ENCODE measurements at regions not wholly inside any gene's neighbourhood (a gene's known extent, or its start where the extent isn't known, plus 50 kb on each side); places are given as distances from the start of the nearest gene placed in this dataset.

- TF ChIP-seq CTCF (IDR thresholded peaks at IDR 0.05) (no peak), POLR2A (IDR thresholded peaks at IDR 0.05) (peak in 1 of 2 donors; percentile 64)
- Histone ChIP-seq H3K27ac (peak overlapping the region; percentile 65 to 100 (median 97)), H3K36me3 (replicated peaks in 1 of 2) (peaks cover 0 to 18% of the 10 kb centered on the region in 2 donors), H3K4me1 (replicated peaks in 1 of 2) (peaks cover 78 to 97% of the 10 kb centered on the region in 2 donors), H3K9me3 (replicated peaks in 1 of 3) (no peaks in the 10 kb centered on the region), H3K4me3 (peak overlapping the region in 1 of 4 donors; percentile 42), H3K27me3 (no peaks in the 10 kb centered on the region)
- peak in 6 of 7 donors; percentile 84 to 90 (median 88) for DNase-seq
- WGBS, 4 donors = 32 to 40% (median 34%) methylated on average over 21 to 35 of the region's 35 CpGs
- intact Hi-C loops (cut with DNase I) = no loop called here
These were observed 65.1 kb upstream of the PPARA start for GRCh38 chr22:46084943-46085827.

DNA sequence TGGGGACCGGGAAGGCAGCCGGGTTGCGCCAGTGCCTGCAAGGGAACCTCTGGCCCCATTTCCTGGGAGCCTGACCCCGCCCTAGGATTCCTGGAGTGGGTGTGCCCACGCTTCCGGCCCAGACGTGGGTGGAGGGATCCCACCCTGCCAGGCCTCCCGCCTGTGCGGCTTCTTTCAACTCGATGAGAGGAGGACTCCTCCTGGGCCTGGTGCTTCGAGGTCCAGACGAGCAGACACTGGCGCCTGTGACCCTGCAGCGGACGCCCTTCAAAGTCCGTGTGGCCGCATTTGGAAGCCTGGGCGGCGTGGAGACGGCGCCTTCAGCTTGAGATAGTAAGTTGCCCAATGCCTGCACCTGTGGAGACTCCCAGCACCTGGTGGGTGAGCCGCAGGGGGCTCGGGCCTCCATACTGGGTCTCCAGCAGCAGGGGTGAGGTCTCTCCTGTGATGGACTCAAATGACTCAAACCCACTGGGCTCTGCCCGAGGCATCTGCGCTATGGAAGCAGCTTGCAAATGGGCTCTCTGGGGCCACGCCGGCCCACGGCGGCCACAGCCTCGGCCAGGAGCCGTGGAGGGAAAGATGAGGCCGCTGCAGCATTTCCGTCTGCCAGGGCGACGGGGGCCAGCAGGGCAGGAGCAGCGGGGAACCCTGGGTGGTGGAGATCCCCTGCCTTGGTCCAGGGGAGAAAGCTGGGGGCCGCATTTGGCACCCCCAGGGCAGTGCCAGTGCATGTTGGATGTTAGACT, 64.3 kb upstream of the PPARA start:
- WGBS, 4 donors = 50 to 75% (median 55%) methylated on average over 14 to 37 of the region's 37 CpGs
- intact Hi-C loops (cut with DNase I) = no loop called here
- Histone ChIP-seq H3K9me3 (replicated peaks in 1 of 3) (no peaks in the 10 kb centered on the region), H3K27ac (peak overlapping the region; percentile 65 to 100 (median 97)), H3K36me3 (replicated peaks in 1 of 2) (peaks cover 0 to 20% of the 10 kb centered on the region in 2 donors), H3K27me3 (no peaks in the 10 kb centered on the region), H3K4me1 (replicated peaks in 1 of 2) (peaks cover 86 to 100% of the 10 kb centered on the region in 2 donors), H3K4me3 (peak overlapping the region in 1 of 4 donors; percentile 42)
- TF ChIP-seq POLR2A (IDR thresholded peaks at IDR 0.05) (no peak), CTCF (IDR thresholded peaks at IDR 0.05) (no peak)
- DNase-seq = peak in 6 of 7 donors; percentile 60 to 85 (median 77)

GRCh38 chr22:46086577-46087335, 63.6 kb upstream of the PPARA start:
- TF ChIP-seq POLR2A (IDR thresholded peaks at IDR 0.05) (no peak), CTCF (IDR thresholded peaks at IDR 0.05) (no peak)
- Histone ChIP-seq H3K4me1 (replicated peaks in 1 of 2) (peaks cover 85 to 100% of the 10 kb centered on the region in 2 donors), H3K27ac (peak overlapping the region; percentile 65 to 100 (median 97)), H3K4me3 (peak overlapping the region in 1 of 4 donors; percentile 42), H3K27me3 (no peaks in the 10 kb centered on the region), H3K36me3 (replicated peaks in 1 of 2) (peaks cover 0 to 26% of the 10 kb centered on the region in 2 donors), H3K9me3 (replicated peaks in 1 of 3) (no peaks in the 10 kb centered on the region)
- 26 to 42% (median 38%) methylated on average over 10 to 18 of the region's 18 CpGs for WGBS, 4 donors
- intact Hi-C loops (cut with DNase I) = no loop called here
- DNase-seq = peak in 6 of 7 donors; percentile 46 to 67 (median 48)

Measured in adrenal gland (tissue), 9 donors.